OCI-LY1 (cell line): ENCODE measurements at regions not wholly inside any gene's neighbourhood (a gene's known extent, or its start where the extent isn't known, plus 50 kb on each side); places are given as distances from the start of the nearest gene placed in this dataset.

ENCODE experiments used
- CTCF ChIP-seq: fragments of 200-600 bp; sonication (generic), shearing (Covaris generic); IDR thresholded peaks from 2 replicates; pipeline ENCODE4 v1.5.1; 2017; ENCODE audit warnings: mild to moderate bottlenecking, antibody characterized with exemption, low read length, moderate library complexity, mixed read lengths
- EZH2 ChIP-seq: fragments of 200-600 bp; sonication (generic), shearing (Covaris generic); IDR thresholded peaks from 2 replicates; pipeline ENCODE4 v1.8.0; 2017; ENCODE audit warnings: borderline replicate concordance, mixed run types, mild to moderate bottlenecking, antibody characterized with exemption, low read length, moderate library complexity, mixed read lengths

GRCh38 chr6:134642819-134643218 lies 307.1 kb downstream of the ALDH8A1 start:
- TF ChIP-seq CTCF, result no peak
- no peak for TF ChIP-seq EZH2
